HG03378 (cell line): ENCODE measurements at regions not wholly inside any gene's neighbourhood (a gene's known extent, or its start where the extent isn't known, plus 50 kb on each side); places are given as distances from the start of the nearest gene placed in this dataset.

Experiments
- ATAC-seq: cut with Tn5 transposase; IDR thresholded peaks from one replicate; pipeline ENCODE4 v1.9.1; 2021; ENCODE audit warnings: mild to moderate bottlenecking, moderate library complexity; ENCODE audit not compliant: unreplicated experiment

GRCh38 chr4:158010361-158010760 is 162.5 kb downstream of the GASK1B start:
- no peak for ATAC-seq

GRCh38 chr4:158008551-158009218 is 164.1 kb downstream of the GASK1B start:
- ATAC-seq = no peak

GRCh38 chr4:158007566-158007965 is 165.3 kb downstream of the GASK1B start:
- no peak for ATAC-seq

GRCh38 chr4:158006990-158007389 is 165.8 kb downstream of the GASK1B start:
- no peak for ATAC-seq

- ATAC-seq = no peak
These were observed 167.8 kb downstream of the GASK1B start for GRCh38 chr4:158005021-158005420.

- no peak for ATAC-seq
These were observed 168.7 kb downstream of the GASK1B start for GRCh38 chr4:158004101-158004500.

- no peak for ATAC-seq
These were observed 169.6 kb downstream of the GASK1B start for GRCh38 chr4:158003212-158003611.

GRCh38 chr4:158002173-158002572 is 170.7 kb downstream of the GASK1B start:
- ATAC-seq = no peak

GRCh38 chr4:158001756-158002155 is 171.1 kb downstream of the GASK1B start:
- ATAC-seq = no peak

GRCh38 chr4:157999723-158000122 is 173.1 kb downstream of the GASK1B start:
- no peak for ATAC-seq

GRCh38 chr4:157997296-157997695 is 175.5 kb downstream of the GASK1B start:
- ATAC-seq = no peak

GRCh38 chr4:157996061-157997028 is 176.5 kb downstream of the GASK1B start:
- no peak for ATAC-seq

GRCh38 chr4:157994863-157995262 is 178.0 kb downstream of the GASK1B start:
- ATAC-seq = no peak

GRCh38 chr4:157992948-157993839 is 179.6 kb downstream of the GASK1B start:
- no peak for ATAC-seq

GRCh38 chr4:157992038-157992705 is 180.7 kb downstream of the GASK1B start:
- no peak for ATAC-seq

- no peak for ATAC-seq
These were observed 184.2 kb downstream of the GASK1B start for GRCh38 chr4:157988641-157989040.

GRCh38 chr4:157984285-157984911 is 188.4 kb downstream of the GASK1B start:
- ATAC-seq = no peak

GRCh38 chr4:157983300-157983699 is 189.5 kb downstream of the GASK1B start:
- no peak for ATAC-seq

GRCh38 chr4:157980158-157980557 is 192.7 kb downstream of the GASK1B start:
- no peak for ATAC-seq
